ENCODE measurements at regions not wholly inside any gene's neighbourhood (a gene's known extent, or its start where the extent isn't known, plus 50 kb on each side); places are given as distances from the start of the nearest gene placed in this dataset.
A peak's percentile ranks its signal among the peaks of the same experiment; 100 is the strongest.

DNA sequence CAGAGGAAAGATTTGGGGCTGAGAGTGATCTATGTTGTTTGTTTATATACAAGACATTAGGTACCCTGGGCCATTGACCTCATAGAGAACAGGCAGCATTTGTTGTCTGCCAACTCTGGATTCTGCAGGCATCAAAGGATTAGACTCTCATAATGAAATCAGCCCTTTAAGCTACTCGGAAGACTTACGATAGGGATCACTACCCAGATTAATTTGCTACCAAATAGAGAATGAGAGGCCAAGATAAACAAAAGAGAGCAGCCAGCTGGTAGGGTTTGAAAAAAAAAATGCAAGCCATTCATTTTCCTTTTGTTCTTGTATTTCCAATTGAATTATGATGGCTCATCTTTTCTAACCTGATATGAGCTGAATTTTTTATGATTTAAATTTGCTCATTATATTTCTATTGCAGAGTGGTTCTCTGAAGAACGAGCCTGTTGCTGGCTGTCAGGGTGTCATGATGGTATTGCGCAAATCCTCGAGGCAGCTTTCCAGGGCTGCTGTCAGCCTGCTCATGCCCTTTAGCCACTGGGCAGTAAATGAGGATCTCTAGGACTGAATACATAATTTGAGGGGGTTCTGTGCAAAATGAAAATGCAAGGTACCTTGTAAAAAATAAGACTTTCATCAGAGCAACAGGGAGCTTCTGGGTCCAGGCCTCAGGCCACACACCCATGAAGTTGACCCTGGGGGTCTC lies 116.4 kb upstream of the KCNJ15 start:
- Histone ChIP-seq H3K27ac (ENCODE audit: low read depth in 2 of 2, low read length in 2 of 2) (no peak overlapping the region), H3K4me3 (ENCODE audit: low read length in 3 of 3) (no peak overlapping the region), H3K9me3 (ENCODE audit: control insufficient read depth in 2 of 3, insufficient read depth in 1 of 3, low read length in 3 of 3) (peaks cover 0 to 4% (median 2%) of the 10 kb centered on the region in 3 donors), H3K36me3 (ENCODE audit: control insufficient read depth in 2 of 3, insufficient read depth in 3 of 3, low read length in 3 of 3) (no peaks in the 10 kb centered on the region), H3K27me3 (ENCODE audit: control insufficient read depth, insufficient read depth, low read length) (no peaks in the 10 kb centered on the region), H3K4me1 (ENCODE audit: control insufficient read depth in 2 of 3, insufficient read depth in 2 of 3, low read depth in 1 of 3, low read length in 3 of 3) (peaks cover 2 to 7% (median 3%) of the 10 kb centered on the region in 3 donors), H3K9ac (ENCODE audit: low read length in 3 of 3) (no peak overlapping the region)
- no peak for FAIRE-seq
- peak in 4 of 5 donors; percentile 12 to 82 (median 80) for DNase-seq
- intact Hi-C loops (cut with DNase I) = no loop called here
- TF ChIP-seq CTCF (IDR thresholded peaks at IDR 0.05; ENCODE audit: borderline replicate concordance, extremely low read depth, insufficient read depth) = no peak

GRCh38 chr21:38142224-38142623 lies 114.6 kb upstream of the KCNJ15 start:
- Histone ChIP-seq H3K4me3 (ENCODE audit: low read length in 3 of 3) (no peak overlapping the region), H3K4me1 (ENCODE audit: control insufficient read depth in 2 of 3, insufficient read depth in 2 of 3, low read depth in 1 of 3, low read length in 3 of 3) (peaks cover 2 to 7% (median 3%) of the 10 kb centered on the region in 3 donors), H3K27ac (ENCODE audit: low read depth in 2 of 2, low read length in 2 of 2) (no peak overlapping the region), H3K9me3 (ENCODE audit: control insufficient read depth in 2 of 3, insufficient read depth in 1 of 3, low read length in 3 of 3) (peaks cover 0 to 4% (median 2%) of the 10 kb centered on the region in 3 donors), H3K36me3 (ENCODE audit: control insufficient read depth in 2 of 3, insufficient read depth in 3 of 3, low read length in 3 of 3) (no peaks in the 10 kb centered on the region), H3K27me3 (ENCODE audit: control insufficient read depth, insufficient read depth, low read length) (no peaks in the 10 kb centered on the region), H3K9ac (ENCODE audit: low read length in 3 of 3) (no peak overlapping the region)
- FAIRE-seq = no peak
- no peak for TF ChIP-seq CTCF (IDR thresholded peaks at IDR 0.05; ENCODE audit: borderline replicate concordance, extremely low read depth, insufficient read depth)
- intact Hi-C loops (cut with DNase I) = no loop called here
- DNase-seq = no peak

GRCh38 chr21:38144193-38144592 lies 112.6 kb upstream of the KCNJ15 start:
- intact Hi-C loops (cut with DNase I) = no loop called here
- no peak for DNase-seq
- Histone ChIP-seq H3K9ac (ENCODE audit: low read length in 3 of 3) (no peak overlapping the region), H3K9me3 (ENCODE audit: control insufficient read depth in 2 of 3, insufficient read depth in 1 of 3, low read length in 3 of 3) (peaks cover 0 to 4% (median 2%) of the 10 kb centered on the region in 3 donors), H3K27me3 (ENCODE audit: control insufficient read depth, insufficient read depth, low read length) (no peaks in the 10 kb centered on the region), H3K27ac (ENCODE audit: low read depth in 2 of 2, low read length in 2 of 2) (no peak overlapping the region), H3K4me1 (ENCODE audit: control insufficient read depth in 2 of 3, insufficient read depth in 2 of 3, low read depth in 1 of 3, low read length in 3 of 3) (peaks cover 2 to 7% (median 3%) of the 10 kb centered on the region in 3 donors), H3K36me3 (ENCODE audit: control insufficient read depth in 2 of 3, insufficient read depth in 3 of 3, low read length in 3 of 3) (no peaks in the 10 kb centered on the region), H3K4me3 (ENCODE audit: low read length in 3 of 3) (no peak overlapping the region)
- FAIRE-seq = no peak
- TF ChIP-seq CTCF (IDR thresholded peaks at IDR 0.05; ENCODE audit: borderline replicate concordance, extremely low read depth, insufficient read depth) = no peak
